A673 (cell line): ENCODE measurements at regions not wholly inside any gene's neighbourhood (a gene's known extent, or its start where the extent isn't known, plus 50 kb on each side); places are given as distances from the start of the nearest gene placed in this dataset.
A peak's percentile ranks its signal among the peaks of the same experiment; 100 is the strongest.

Experiments
- BruUV-seq: library from RNA; stranded (reverse); fragments of 400-500 nt; replicated peaks from 2 replicates; lab custom pipeline; 2021; lab: Mats Ljungman, UMichigan
- CTCF ChIA-PET: fragments of 300-600 bp; sonication (Branson Sonifier 250); formaldehyde crosslinking; loops from one replicate; lab custom pipeline; 2022; ENCODE audit warnings: antibody characterized with exemption; lab: Charles Lee
- POLR2A ChIA-PET: fragments of 300-600 bp; sonication (Branson Sonifier 250); formaldehyde crosslinking; loops from one replicate; lab custom pipeline; 2022; ENCODE audit warnings: antibody characterized with exemption; ENCODE audit not compliant: low non-redundant PET; lab: Charles Lee
- DNase-seq: peaks from one replicate; pipeline ENCODE4 v3.0.0-alpha.2; 2015; ENCODE audit warnings: low spot score
- H3K27ac ChIP-seq: fragments of 200-600 bp; sonication (generic); 2 replicates; pipeline ENCODE4 v1.5.1; 2016; ENCODE audit warnings: mixed run types, low read depth, mild to moderate bottlenecking, mixed read lengths, antibody characterized with exemption, low read length; ENCODE audit not compliant: poor library complexity, severe bottlenecking
- H3K27me3 ChIP-seq: fragments of 200-600 bp; sonication (generic); replicated peaks from 2 replicates; pipeline ENCODE4 v1.6.1; 2017; ENCODE audit warnings: mixed run types, low read depth, mild to moderate bottlenecking, mixed read lengths, antibody characterized with exemption, low read length; ENCODE audit not compliant: insufficient read depth, poor library complexity
- H3K36me3 ChIP-seq: fragments of 200-600 bp; sonication (generic); 2 replicates; pipeline ENCODE4 v1.6.1; 2016; ENCODE audit warnings: mixed run types, mild to moderate bottlenecking, mixed read lengths, antibody characterized with exemption, low read length; ENCODE audit not compliant: insufficient read depth, poor library complexity, severe bottlenecking
- H3K4me1 ChIP-seq: fragments of 200-600 bp; sonication (generic); 2 replicates; pipeline ENCODE4 v1.6.1; 2017; ENCODE audit warnings: mixed run types, mild to moderate bottlenecking, mixed read lengths, antibody characterized with exemption, low read length; ENCODE audit not compliant: insufficient read depth, poor library complexity, severe bottlenecking
- H3K4me3 ChIP-seq: fragments of 200-600 bp; sonication (generic); 2 replicates; pipeline ENCODE4 v1.5.1; 2016; ENCODE audit warnings: low read depth, mixed run types, mild to moderate bottlenecking, mixed read lengths, low read length; ENCODE audit not compliant: poor library complexity, severe bottlenecking
- H3K9me3 ChIP-seq: fragments of 200-600 bp; sonication (generic); 2 replicates; pipeline ENCODE4 v1.6.1; 2016; ENCODE audit warnings: mixed run types, low read depth, mild to moderate bottlenecking, mixed read lengths, antibody characterized with exemption, low read length; ENCODE audit not compliant: poor library complexity, severe bottlenecking
- EZH2 ChIP-seq: fragments of 200-600 bp; sonication (generic); IDR thresholded peaks from 2 replicates; pipeline ENCODE4 v1.6.1; 2017; ENCODE audit warnings: borderline replicate concordance, low read depth, mild to moderate bottlenecking, mixed read lengths, antibody characterized with exemption, low read length; ENCODE audit not compliant: poor library complexity, severe bottlenecking
- intact Hi-C: fragments of 100-400 bp; cut with micrococcal nuclease; formaldehyde crosslinking; loops from one replicate; pipeline ENCODE4 v1.10.0; 2022; ENCODE audit not compliant: unreplicated experiment
- TF ChIP-seq, protein P1 (sequence below): fragments of 300-800, 200-600 bp; sonication (generic); conservative IDR thresholded peaks from 2 replicates; pipeline ENCODE4 v1.5.1; 2017; ENCODE audit warnings: low read depth, mild to moderate bottlenecking, antibody characterized with exemption, low read length, moderate library complexity, mixed read lengths

DNA sequence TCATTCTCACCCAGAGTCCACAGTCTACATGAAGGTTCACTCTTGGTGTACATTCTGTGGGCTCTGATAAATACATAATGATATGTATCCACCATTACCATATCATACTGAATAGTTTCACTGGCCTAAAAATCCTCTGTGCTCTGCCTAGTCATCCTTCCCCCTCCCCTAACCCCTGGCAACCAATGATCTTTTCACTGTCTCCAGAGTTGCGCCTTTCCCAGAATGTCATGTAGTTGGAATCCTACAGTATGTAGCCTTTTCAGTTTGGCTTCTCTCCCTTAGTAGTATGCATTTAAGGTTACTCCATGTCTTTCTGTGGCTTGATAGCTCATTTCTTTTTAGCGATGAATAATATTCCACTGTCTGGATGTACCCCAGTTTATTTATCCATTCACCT, 101.3 kb downstream of the NOG start:
- Histone ChIP-seq H3K4me3 (no peak overlapping the region), H3K27ac (no peak overlapping the region), H3K9me3 (no peaks in the 10 kb centered on the region), H3K36me3 (no peaks in the 10 kb centered on the region), H3K27me3 (no peaks in the 10 kb centered on the region), H3K4me1 (no peaks in the 10 kb centered on the region)
- intact Hi-C loops, result no loop called here
- no peak for DNase-seq
- ChIA-PET POLR2A (no interaction called here), CTCF (no interaction called here)
- no TSS peak for BruUV-seq
- no peak for TF ChIP-seq EZH2
- TF ChIP-seq, protein P1, sequence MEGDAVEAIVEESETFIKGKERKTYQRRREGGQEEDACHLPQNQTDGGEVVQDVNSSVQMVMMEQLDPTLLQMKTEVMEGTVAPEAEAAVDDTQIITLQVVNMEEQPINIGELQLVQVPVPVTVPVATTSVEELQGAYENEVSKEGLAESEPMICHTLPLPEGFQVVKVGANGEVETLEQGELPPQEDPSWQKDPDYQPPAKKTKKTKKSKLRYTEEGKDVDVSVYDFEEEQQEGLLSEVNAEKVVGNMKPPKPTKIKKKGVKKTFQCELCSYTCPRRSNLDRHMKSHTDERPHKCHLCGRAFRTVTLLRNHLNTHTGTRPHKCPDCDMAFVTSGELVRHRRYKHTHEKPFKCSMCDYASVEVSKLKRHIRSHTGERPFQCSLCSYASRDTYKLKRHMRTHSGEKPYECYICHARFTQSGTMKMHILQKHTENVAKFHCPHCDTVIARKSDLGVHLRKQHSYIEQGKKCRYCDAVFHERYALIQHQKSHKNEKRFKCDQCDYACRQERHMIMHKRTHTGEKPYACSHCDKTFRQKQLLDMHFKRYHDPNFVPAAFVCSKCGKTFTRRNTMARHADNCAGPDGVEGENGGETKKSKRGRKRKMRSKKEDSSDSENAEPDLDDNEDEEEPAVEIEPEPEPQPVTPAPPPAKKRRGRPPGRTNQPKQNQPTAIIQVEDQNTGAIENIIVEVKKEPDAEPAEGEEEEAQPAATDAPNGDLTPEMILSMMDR, result no peak

DNA sequence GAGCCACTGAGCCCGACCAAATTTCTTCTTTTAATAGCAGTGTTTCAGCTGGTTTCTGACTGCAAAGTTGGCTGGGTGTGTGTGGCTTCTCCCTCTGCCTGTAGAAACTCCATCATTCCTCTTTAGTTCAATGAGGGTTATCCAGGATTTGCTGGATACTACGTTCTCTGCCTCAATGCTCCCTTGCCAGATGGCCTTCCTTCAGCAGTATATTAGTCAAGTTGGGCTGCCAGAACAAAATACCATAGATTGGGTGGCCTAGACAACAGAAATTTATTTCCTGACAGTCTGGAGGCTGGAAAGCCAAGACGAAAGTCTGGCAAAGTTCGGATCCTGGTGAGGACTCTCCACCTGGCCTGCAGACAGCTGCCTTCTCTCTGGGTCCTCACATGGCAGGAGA, 103.7 kb downstream of the NOG start:
- DNase-seq, result no peak
- no peaks in the 10 kb centered on the region for H3K4me1 ChIP-seq
- H3K9me3 ChIP-seq, result no peaks in the 10 kb centered on the region
- no TSS peak for BruUV-seq
- no peak overlapping the region for H3K4me3 ChIP-seq
- TF ChIP-seq EZH2, result no peak
- TF ChIP-seq, protein P1, result no peak
- intact Hi-C loops, result no loop called here
- no peaks in the 10 kb centered on the region for H3K27me3 ChIP-seq
- no peak overlapping the region for H3K27ac ChIP-seq
- no peaks in the 10 kb centered on the region for H3K36me3 ChIP-seq
- ChIA-PET POLR2A (no interaction called here), CTCF (no interaction called here)

DNA sequence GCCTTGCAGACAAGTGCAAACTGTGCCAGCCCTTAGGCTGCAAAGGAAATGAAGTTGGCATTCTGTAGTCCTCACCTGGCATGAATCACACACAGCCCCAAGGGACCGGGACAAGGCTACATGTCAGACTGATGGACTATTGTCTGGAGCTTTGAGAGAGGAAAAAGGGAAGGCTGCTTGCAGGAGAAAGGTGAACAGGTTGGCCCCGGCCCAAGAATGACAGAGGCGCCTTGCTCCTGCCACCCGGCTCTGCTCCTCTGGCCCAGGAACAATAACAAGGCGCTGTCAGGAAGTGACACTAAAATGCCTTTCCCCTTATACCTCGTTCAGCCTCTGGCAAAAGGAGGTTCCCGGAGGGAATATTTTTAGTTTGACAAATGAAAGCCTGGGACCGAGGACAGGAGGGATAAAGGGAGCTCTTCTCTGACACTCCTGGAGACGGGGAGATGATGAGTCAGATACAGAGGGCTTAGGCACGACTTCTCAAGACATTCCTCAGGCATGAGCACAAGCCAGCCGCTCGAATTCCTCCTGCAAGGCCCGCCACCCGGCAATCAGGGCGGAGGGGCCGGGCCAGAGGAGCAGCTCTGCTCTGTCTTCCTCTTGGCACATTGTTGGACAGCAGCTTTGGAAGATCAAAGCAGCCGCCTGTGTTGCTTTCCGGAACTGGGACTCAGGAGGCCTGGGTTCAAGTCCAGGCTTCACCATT, 105.8 kb downstream of the NOG start:
- TF ChIP-seq, protein P1, result no peak
- TF ChIP-seq EZH2, result no peak
- no peaks in the 10 kb centered on the region for H3K27me3 ChIP-seq
- intact Hi-C loops, result no loop called here
- POLR2A ChIA-PET, result no interaction called here
- H3K27ac ChIP-seq, result no peak overlapping the region
- H3K36me3 ChIP-seq, result no peaks in the 10 kb centered on the region
- H3K4me1 ChIP-seq, result no peaks in the 10 kb centered on the region
- peak; percentile 82 for DNase-seq
- H3K9me3 ChIP-seq, result no peaks in the 10 kb centered on the region
- BruUV-seq, result no TSS peak
- no peak overlapping the region for H3K4me3 ChIP-seq
- CTCF ChIA-PET, result interaction anchor here (1.3 kb wide), 1 partner anchor 16 kb away, joined by 4 read pairs; no protein-coding TSS in a partner anchor
